HG02885 (cell line): ENCODE measurements at regions not wholly inside any gene's neighbourhood (a gene's known extent, or its start where the extent isn't known, plus 50 kb on each side); places are given as distances from the start of the nearest gene placed in this dataset.

Source experiments
- ATAC-seq: cut with Tn5 transposase; IDR thresholded peaks from one replicate; pipeline ENCODE4 v1.9.1; 2021; ENCODE audit warnings: mild to moderate bottlenecking; ENCODE audit not compliant: unreplicated experiment, poor library complexity

DNA sequence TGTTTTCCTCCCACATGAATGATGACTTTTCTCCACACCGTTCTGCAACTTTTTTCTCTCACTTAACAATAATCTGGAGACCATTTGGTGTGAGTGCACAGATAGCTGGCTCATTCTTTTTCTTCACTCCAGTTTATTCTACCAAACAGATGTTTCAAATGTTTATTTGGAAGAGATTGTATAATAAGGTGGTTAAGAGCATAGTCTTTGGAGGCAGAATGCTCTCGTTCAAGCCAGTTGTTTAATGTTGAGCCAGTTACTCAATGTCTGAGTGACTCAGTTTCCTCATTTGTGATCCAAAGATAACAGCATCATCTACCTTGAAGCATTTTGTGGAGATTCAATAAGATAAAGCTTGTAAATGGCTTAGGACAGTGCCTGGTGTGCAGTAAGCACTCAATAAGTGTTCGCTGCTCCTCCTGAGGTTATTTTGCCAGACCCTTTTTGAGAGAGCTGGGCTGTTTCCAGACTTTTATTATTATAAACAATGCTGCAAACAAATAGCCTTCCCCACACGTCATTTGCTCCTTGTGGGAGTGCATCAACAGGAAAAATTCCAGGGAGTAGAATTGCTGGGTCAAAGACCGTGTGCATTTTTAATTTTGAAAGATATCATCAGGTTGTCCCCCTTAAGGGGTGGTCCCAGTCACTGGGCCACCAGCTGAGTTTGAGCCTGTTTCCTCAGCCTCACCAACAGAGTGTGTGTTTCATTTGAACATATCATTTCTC is 70.6 kb downstream of the VEGFA start:
- ATAC-seq: no peak

DNA sequence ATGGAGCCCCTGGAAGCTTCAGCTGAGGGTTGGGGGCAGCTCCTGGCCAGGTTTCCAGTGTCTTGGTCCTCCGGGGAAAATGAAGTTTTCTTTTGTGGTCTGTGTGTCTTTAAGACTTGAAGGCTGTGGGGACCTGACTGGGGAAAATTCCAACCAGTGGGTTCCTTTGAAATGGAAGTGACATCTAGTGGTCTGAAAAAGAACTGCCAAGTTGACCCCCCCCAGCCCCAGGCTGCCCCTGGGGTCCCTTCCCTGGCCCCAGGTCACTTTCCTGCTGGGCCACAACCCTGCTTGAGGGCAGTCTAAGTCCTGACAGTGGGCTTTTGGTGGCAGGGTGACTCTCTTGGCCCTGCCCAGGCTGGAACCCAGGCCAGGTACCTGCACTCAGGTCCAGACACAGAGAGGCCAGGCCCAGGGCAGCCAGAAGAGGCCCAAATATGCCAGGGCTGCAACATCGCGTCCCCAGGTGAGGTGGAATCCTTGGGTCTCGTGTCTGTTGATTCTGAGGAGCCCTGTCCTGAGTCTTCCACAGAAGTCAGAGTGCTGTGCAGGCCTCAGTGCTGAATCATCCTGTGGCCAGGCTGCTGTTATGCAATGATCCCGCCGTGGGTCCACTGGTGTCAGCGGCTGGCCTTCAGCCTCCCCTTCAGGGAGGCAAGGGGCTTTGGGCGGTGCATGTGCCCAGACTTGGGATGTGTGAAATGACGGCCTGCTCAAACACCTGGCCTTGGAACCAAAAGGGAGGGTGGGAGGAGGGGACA is 68.4 kb downstream of the VEGFA start:
- no peak for ATAC-seq

DNA sequence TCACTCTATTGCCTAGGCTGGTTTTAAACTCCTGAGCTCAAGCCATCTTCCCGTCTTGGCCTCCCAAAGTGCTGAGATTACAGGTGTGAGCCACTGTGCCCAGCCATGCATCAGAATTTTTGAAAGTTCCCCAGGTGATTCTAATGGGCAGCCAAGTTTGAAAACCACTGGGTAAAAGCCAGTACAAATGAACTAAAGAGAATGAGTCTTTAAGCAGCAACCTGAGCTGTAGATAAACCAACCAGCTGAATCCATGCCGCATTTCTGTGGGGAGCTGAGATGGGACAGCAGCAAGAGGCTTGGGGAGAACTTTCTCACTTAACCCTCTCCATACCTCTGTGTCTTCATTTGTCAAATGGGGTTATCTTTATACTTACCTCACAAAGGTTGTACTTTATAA is 67.5 kb downstream of the VEGFA start:
- no peak for ATAC-seq

DNA sequence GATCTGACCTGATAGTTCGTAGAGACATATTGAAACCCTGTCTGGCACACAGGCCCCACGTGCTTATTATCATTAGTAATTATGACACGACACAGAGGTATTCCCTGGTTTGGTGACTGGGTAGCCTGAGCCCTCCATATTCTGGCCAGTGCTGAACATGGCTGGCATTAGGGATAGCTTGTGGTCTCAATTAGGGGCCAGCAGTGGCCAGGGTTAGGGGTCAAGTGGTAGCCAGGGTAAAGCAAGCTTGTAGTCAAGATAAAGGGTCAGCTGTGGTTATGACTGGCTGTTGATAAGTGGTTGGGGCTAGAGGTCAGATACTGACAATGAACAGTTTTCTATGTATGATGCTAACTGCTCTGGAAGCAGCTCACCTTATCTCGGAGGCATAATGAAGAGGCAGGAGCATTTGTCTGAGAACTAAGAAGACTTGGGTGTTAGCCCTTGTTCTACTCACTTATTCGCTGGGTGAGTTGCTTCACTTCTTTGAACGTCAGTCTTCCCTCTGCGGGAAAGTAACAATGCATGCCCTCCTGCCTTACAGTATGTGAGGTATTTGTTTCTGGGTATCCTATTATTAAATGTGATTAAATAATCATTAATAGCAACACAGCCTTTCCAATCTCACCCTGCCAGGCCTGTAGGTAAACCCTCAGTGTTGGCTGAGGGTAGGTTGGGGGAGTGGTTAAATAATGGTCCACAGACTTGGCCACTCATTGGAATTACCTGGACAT is 66.7 kb downstream of the VEGFA start:
- no peak for ATAC-seq
